Esophagus (tissue), 2 donors: ENCODE measurements at regions not wholly inside any gene's neighbourhood (a gene's known extent, or its start where the extent isn't known, plus 50 kb on each side); places are given as distances from the start of the nearest gene placed in this dataset.

Source experiments
- H3K27ac ChIP-seq, 2 donors: one replicate each; pipeline ENCODE4 v1.5.1; 2013; ENCODE audit warnings: low read depth in 2 of 2, mild to moderate bottlenecking in 2 of 2, inconsistent platforms in 1 of 2, low read length in 1 of 2, moderate library complexity in 1 of 2
- H3K27me3 ChIP-seq, 2 donors: one replicate each; pipeline ENCODE4 v1.6.1; 2013; ENCODE audit warnings: low read length in 2 of 2, control low read depth in 1 of 2, mild to moderate bottlenecking in 1 of 2; ENCODE audit not compliant: insufficient read depth in 2 of 2, control insufficient read depth in 1 of 2
- H3K36me3 ChIP-seq, 2 donors: one replicate each; pipeline ENCODE4 v1.6.1; 2013; ENCODE audit warnings: low read length in 1 of 2; ENCODE audit not compliant: control insufficient read depth in 2 of 2, insufficient read depth in 2 of 2
- H3K4me1 ChIP-seq, 2 donors: one replicate each; pipeline ENCODE4 v1.6.1; 2013; ENCODE audit warnings: low read length in 1 of 2; ENCODE audit not compliant: control insufficient read depth in 2 of 2, insufficient read depth in 2 of 2
- H3K4me3 ChIP-seq, 2 donors: one replicate each; pipeline ENCODE4 v1.5.1; 2013; ENCODE audit warnings: low read length in 2 of 2, mild to moderate bottlenecking in 2 of 2, low read depth in 1 of 2, moderate library complexity in 1 of 2
- H3K9me3 ChIP-seq, 2 donors: one replicate each; pipeline ENCODE4 v1.6.1; 2013; ENCODE audit warnings: mild to moderate bottlenecking in 2 of 2, low read depth in 1 of 2, low read length in 1 of 2, moderate library complexity in 1 of 2; ENCODE audit not compliant: control insufficient read depth in 2 of 2, insufficient read depth in 1 of 2
- WGBS, 2 donors: extraction: QIAGEN DNeasy Blood & Tissue Kit; methylation state at CpG; one replicate each; pipeline ENCODE4 v1.1.7; 2013; 5-methylcytosine and 5-hydroxymethylcytosine counted together
- donor health status: healthy with polysubstance abuse.
- donor health status: Bipolar disorder and iron deficiency.

DNA sequence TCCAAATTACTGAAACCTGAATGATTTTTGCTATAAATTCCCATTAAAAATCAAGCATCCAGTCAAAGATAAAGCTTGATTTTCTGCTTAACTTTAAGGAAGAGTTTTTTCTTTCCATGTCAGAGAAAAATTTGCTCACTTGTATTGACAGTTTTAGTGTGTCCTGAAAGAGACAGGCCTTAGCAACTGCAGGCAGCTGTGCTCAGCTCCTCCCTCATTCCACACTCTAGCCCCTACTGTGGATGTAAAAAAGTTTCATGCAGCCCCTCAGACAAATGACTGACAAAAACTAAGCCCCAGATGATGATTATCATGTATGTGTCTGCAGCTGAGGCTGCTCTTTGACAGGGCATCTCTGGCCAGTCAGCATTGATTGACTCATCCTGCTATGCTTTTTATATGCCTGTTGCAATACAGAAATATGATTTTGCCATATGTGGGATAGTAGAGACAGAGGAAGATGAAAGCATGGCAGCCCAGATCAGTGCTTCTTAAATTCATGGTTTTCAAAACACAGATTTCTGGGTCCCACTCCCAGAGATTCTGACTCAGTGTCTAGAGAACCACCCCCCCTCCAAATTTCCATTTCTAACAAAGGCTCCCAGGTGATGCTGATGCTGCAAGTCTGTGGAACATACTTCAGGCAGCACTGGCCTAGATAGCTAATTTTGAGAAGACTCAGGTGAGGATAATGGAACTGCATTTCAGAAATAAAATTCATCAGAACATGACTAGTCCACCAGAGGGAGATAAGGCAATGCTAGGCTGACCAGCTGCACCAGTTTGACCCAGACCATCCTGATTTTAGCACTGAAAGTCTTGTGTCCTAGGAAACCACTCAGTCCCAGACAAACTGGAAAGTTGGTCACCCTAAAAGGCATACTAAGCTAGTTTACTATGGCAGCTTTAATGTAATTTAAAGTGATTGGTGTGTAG is 298.7 kb upstream of the KCNN2 start:
- Histone ChIP-seq H3K36me3 (no peaks in the 10 kb centered on the region), H3K9me3 (no peaks in the 10 kb centered on the region), H3K4me1 (peaks cover 0 to 2% of the 10 kb centered on the region in 2 donors)

DNA sequence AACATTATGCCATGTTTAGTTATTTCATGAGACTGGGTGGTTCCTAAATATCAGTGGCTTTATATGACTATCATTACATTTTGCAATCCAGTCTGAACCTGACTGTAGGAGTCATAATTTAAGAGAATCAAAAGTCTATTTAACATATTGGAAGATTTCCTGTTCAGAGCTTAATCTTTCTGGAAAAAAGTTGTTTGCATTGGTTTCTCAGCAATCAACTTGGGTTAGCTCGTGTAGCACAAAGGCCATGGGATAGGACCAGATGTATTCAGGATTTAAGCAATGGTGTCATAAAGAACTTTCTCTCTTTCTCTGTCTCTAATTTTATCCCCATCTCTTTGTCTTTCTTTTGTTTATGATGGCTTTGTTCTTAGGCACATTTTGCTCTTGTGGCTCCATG is 296.0 kb upstream of the KCNN2 start:
- Histone ChIP-seq H3K27me3 (no peaks in the 10 kb centered on the region), H3K4me1 (peaks cover 0 to 2% of the 10 kb centered on the region in 2 donors), H3K4me3 (no peak overlapping the region), H3K27ac (no peak overlapping the region), H3K9me3 (no peaks in the 10 kb centered on the region), H3K36me3 (no peaks in the 10 kb centered on the region)
- 31 to 48% methylated on average over 1 of the region's 1 CpG for WGBS, 2 donors

More for the DNA sequence above, 298.7 kb upstream of the KCNN2 start:
- H3K4me3 ChIP-seq, result no peak overlapping the region
- no peak overlapping the region for H3K27ac ChIP-seq
- no peaks in the 10 kb centered on the region for H3K27me3 ChIP-seq

DNA sequence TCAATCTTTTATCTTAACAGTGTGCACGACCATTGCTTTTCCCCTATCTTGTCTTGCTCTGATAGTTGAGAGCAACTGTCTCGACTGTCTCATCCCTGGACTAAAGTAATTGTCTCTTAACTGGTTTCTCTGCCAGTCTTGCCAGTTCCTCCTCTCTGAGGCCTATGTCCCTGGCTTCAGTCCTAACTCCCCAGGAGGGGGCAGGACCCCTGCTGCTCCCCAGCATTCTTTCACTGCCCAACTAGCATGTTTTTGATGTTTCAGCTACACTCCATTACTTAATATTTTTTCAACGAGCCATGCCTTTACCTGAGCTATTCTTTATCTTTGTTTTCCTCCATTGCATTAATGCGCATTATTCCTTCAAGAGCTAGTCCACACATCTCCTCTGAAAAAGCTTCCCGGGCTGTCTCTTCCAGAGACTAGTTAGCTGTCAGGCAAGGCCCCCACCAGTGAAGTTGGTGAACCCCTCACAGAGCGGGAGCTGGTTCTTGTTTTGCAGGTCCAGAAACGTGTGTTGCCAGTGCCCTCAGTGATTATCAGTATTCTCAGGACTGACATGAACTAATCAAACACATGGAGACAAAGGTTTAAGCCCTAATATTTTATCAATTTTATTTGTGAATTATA is 291.7 kb upstream of the KCNN2 start:
- Histone ChIP-seq H3K9me3 (no peaks in the 10 kb centered on the region), H3K36me3 (no peaks in the 10 kb centered on the region), H3K4me1 (no peaks in the 10 kb centered on the region), H3K27me3 (no peaks in the 10 kb centered on the region), H3K27ac (no peak overlapping the region), H3K4me3 (no peak overlapping the region)
- WGBS, 2 donors, result 66 to 69% methylated on average over 7 of the region's 7 CpGs

DNA sequence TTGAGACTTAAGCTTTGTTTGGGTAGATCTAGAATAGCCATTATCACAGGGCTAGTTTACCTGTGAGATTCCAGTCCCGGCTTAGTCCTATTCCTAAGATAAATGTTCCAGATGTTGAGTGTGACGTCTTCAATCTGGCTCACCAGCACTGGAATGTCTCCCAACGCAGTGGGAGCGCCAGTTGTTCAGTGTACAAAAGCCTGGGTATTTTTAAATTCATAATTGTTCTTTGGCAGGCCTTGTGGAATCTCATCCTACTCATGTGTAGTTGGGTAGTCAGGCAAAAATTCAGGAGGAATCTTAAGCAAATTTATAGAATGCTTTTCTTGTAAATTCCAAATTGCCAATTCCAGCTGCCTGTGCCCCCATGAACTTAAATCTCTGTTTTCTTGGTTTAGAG is 272.6 kb upstream of the KCNN2 start:
- 45 to 49% methylated on average over 4 of the region's 4 CpGs for WGBS, 2 donors

DNA sequence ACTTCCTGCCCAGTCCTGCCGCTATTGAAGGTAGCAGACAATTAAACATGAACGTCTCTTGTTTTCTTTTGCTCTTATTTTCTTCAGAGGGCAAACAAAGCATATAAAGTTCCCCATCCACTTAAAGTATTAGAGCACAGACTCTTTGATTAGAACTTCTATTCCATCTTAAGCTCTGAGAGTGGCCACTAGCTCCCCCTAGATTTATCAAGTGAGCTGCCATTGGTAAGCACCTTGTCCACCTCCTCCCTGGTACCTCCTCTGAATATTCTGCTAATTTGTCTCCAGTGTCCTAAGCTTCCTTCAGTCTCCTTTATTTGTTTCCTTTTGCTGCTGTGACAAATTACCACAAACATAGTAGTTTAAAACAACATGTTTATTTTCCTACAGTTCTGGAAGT is 264.3 kb upstream of the KCNN2 start:
- H3K9me3 ChIP-seq, result peaks cover under 1 to 1% of the 10 kb centered on the region in 2 donors
- H3K27ac ChIP-seq, result no peak overlapping the region
- no peaks in the 10 kb centered on the region for H3K36me3 ChIP-seq
- 33 to 52% methylated on average over 2 of the region's 2 CpGs for WGBS, 2 donors
- H3K4me3 ChIP-seq, result no peak overlapping the region
- no peaks in the 10 kb centered on the region for H3K4me1 ChIP-seq
- H3K27me3 ChIP-seq, result no peaks in the 10 kb centered on the region

More for the DNA sequence above, 272.6 kb upstream of the KCNN2 start:
- H3K27me3 ChIP-seq, result no peaks in the 10 kb centered on the region
- no peaks in the 10 kb centered on the region for H3K36me3 ChIP-seq
- no peaks in the 10 kb centered on the region for H3K4me1 ChIP-seq
- peaks cover 4 to 5% of the 10 kb centered on the region in 2 donors for H3K9me3 ChIP-seq
- H3K27ac ChIP-seq, result no peak overlapping the region
- H3K4me3 ChIP-seq, result no peak overlapping the region

DNA sequence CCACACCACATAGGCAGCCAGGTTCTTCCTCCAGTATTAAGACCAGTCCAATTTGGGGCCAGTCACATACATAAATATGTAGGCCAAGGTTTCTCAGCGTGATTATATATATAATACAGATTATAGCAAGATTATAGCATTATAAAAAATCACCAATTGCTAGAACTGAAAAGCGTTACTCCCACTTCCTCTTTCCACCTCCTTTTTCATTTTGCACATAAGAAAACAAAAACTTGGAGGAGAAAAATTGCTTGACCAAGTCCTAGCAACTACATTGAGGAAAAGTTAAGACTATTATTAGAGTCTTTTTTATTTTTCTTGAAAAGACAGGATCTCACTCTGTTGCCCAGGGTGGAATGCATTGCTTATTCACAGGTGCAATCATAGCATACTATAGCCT is 262.7 kb upstream of the KCNN2 start:
- Histone ChIP-seq H3K27ac (no peak overlapping the region), H3K36me3 (no peaks in the 10 kb centered on the region), H3K4me3 (no peak overlapping the region), H3K4me1 (no peaks in the 10 kb centered on the region), H3K9me3 (no peaks in the 10 kb centered on the region), H3K27me3 (no peaks in the 10 kb centered on the region)
- WGBS, 2 donors, result 58 to 62% methylated on average over 2 of the region's 2 CpGs

DNA sequence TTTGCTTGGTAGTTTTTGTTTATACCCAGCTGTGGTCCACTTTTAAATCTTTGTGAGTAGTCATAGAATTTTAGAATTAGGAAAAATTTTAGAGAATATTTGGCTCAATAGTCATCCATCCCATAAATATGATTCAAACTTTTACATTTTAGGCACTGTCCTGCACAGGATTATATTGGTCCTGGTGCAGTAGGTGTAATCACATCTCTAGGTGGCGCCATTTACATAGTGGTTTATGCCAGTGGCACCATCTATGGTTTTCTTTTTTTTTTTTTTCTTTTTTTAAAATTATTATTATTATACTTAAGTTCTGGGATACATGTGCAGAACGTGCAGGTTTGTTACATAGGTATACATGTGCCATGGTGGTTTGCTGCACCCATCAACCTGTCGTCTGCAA is 260.7 kb upstream of the KCNN2 start:
- Histone ChIP-seq H3K4me1 (no peaks in the 10 kb centered on the region), H3K4me3 (no peak overlapping the region), H3K9me3 (no peaks in the 10 kb centered on the region), H3K27ac (no peak overlapping the region), H3K36me3 (no peaks in the 10 kb centered on the region), H3K27me3 (no peaks in the 10 kb centered on the region)
- 45 to 49% methylated on average over 3 of the region's 3 CpGs for WGBS, 2 donors

DNA sequence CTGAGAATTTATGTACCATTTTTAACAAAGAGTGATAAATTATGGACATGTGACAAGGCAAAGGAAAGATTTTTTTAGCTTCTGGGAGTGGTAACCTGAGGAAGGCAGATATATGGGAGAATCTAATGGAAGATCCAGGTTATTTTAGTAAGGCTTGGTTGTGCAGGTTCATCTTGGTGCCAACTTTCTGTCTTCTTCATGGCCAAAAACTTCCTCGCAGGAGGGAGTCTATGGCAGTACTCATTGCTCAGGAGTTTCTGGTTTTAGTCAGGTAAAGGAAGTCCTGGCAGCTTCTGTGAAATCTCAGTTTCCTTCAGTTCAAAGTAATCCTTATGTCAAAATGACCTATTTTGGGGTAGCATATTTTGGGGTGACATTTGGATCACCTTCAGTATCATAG is 248.3 kb upstream of the KCNN2 start:
- Histone ChIP-seq H3K4me1 (no peaks in the 10 kb centered on the region), H3K27me3 (no peaks in the 10 kb centered on the region), H3K36me3 (no peaks in the 10 kb centered on the region), H3K9me3 (no peaks in the 10 kb centered on the region), H3K4me3 (no peak overlapping the region), H3K27ac (no peak overlapping the region)
- 50 to 79% methylated on average over 1 of the region's 1 CpG for WGBS, 2 donors

DNA sequence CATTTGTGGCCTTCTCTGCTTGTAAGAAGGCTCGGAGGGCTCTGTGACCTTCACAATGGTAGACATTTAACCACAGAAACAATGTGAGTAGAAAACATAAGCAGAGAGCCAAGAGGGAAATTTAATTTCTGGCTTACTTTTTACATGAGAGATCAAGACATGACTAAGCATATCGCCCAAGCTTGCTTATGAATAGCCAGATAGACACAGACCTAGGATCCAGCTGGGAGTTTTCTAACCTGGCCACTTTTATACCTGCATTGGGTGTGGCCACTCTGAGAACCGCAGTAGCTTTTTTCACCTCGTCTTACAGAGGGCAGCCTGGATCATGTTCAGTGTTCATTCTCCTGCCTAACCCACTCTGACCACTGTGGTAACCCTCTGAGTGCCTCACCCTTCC is 244.9 kb upstream of the KCNN2 start:
- Histone ChIP-seq H3K27me3 (no peaks in the 10 kb centered on the region), H3K27ac (no peak overlapping the region), H3K36me3 (no peaks in the 10 kb centered on the region), H3K4me1 (no peaks in the 10 kb centered on the region), H3K4me3 (no peak overlapping the region), H3K9me3 (no peaks in the 10 kb centered on the region)
- WGBS, 2 donors, result 55 to 69% methylated on average over 4 of the region's 4 CpGs

DNA sequence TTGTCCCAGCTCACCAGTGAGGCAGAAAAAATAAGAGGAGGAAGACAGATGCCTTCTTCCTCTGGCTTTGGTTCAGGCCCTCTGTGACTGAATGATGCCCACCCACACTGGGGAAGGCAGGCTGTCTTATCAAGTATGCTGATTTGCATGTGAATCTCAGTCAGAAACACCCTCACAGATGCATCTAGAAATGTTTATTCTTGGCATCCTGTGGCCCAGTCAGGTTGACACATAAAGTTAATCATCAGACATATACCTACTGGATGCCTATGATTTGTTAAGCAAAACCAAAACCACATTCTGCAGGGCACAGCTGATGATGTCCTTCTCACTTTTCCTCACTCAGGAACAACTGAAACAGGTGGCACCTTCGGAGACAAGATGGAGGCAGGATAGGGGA is 243.4 kb upstream of the KCNN2 start:
- Histone ChIP-seq H3K27me3 (no peaks in the 10 kb centered on the region), H3K27ac (no peak overlapping the region), H3K9me3 (no peaks in the 10 kb centered on the region), H3K36me3 (no peaks in the 10 kb centered on the region), H3K4me3 (no peak overlapping the region), H3K4me1 (no peaks in the 10 kb centered on the region)
- 66 to 78% methylated on average over 1 of the region's 1 CpG for WGBS, 2 donors
